Left lung (tissue), 4 donors: ENCODE measurements at regions not wholly inside any gene's neighbourhood (a gene's known extent, or its start where the extent isn't known, plus 50 kb on each side); places are given as distances from the start of the nearest gene placed in this dataset.

Experiments used
- ATAC-seq: fragments of 200-7000 bp; cut with Tn5 transposase; one replicate; pipeline ENCODE4 v1.9.1; 2020; ENCODE audit warnings: moderate library complexity
- DNase-seq, 4 donors: peaks; one replicate each; pipeline ENCODE4 v3.0.0-alpha.2; 2013 to 2020
- H3K27ac ChIP-seq, 2 donors: fragments of 200-600 bp; sonication (generic) in 1 of 2; one replicate each; pipeline versions ENCODE4 v1.5.0 to v1.8.0; 2020 to 2021
- H3K27me3 ChIP-seq, 2 donors: fragments of 200-600 bp; sonication (generic) in 1 of 2; one replicate each; pipeline versions ENCODE4 v1.5.0 to v1.8.0; 2020 to 2021
- H3K36me3 ChIP-seq, 2 donors: fragments of 200-600 bp; sonication (generic) in 1 of 2; one replicate each; pipeline versions ENCODE4 v1.5.0 to v1.8.0; 2020 to 2021
- H3K4me1 ChIP-seq, 2 donors: fragments of 200-600 bp; one replicate each; pipeline ENCODE4 v1.8.0; 2021
- H3K4me3 ChIP-seq, 2 donors: fragments of 200-600 bp; sonication (generic) in 1 of 2; one replicate each; pipeline versions ENCODE4 v1.5.0 to v1.8.0; 2020 to 2021; ENCODE audit warnings: mild to moderate bottlenecking in 1 of 2
- H3K9me3 ChIP-seq, 2 donors: fragments of 200-600 bp; sonication (generic) in 1 of 2; one replicate each; pipeline versions ENCODE4 v1.5.0 to v1.8.0; 2020 to 2021
- intact Hi-C, 2 donors: fragments of 100-400 bp; cut with DNase I; formaldehyde crosslinking; loops; one replicate each; pipeline versions ENCODE4 v1.11.2 to v1.14.2; 2022
- TF ChIP-seq, protein P1 (sequence below), 2 donors: fragments of 200-600 bp; sonication (generic) in 1 of 2; IDR thresholded peaks; one replicate each; pipeline versions ENCODE4 v1.5.0 to v1.8.0; 2021; ENCODE audit warnings: antibody characterized with exemption in 2 of 2
- donor health status: DM: no; HTN: yes; CAD: no.
- donor health status: DM: no; HTN: no; CAD: no.

DNA sequence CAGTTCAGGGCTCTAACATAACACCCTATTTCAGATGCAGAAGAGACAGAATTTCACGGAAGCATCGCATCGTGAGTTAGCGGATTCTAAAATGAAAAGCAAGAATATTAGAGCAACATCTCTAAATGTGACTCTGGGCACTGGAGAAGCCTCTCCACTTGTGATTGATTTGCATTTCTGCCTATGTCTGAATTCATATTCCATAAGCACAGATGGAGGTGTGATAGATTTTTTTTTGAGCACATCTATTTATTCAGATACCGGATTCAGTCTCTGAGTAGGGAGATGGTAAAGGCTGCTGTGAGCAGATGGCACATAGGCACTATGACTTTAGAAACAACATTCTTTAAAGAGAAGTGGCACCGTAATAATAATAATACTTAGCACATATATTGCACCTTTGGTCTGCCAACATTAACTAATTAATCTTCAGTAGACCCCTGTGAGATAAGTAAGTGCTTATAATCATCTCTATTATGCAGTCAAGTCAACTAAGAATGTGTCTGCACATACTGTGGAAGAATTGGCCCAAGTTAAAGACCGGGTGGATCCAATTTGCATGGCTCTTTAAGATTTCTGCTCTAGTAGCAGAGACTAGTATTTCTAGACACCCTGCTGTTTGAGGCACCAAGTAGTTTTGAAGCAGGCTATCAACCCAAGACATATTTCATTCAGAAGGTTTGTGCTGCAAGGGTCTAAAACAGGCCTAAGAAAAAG, 685.0 kb downstream of the CETN3 start:
- H3K4me3 ChIP-seq: no peak overlapping the region
- H3K27me3 ChIP-seq: no peaks in the 10 kb centered on the region
- no peaks in the 10 kb centered on the region for H3K9me3 ChIP-seq
- no peak overlapping the region for H3K27ac ChIP-seq
- H3K4me1 ChIP-seq: no peaks in the 10 kb centered on the region
- TF ChIP-seq, protein P1, sequence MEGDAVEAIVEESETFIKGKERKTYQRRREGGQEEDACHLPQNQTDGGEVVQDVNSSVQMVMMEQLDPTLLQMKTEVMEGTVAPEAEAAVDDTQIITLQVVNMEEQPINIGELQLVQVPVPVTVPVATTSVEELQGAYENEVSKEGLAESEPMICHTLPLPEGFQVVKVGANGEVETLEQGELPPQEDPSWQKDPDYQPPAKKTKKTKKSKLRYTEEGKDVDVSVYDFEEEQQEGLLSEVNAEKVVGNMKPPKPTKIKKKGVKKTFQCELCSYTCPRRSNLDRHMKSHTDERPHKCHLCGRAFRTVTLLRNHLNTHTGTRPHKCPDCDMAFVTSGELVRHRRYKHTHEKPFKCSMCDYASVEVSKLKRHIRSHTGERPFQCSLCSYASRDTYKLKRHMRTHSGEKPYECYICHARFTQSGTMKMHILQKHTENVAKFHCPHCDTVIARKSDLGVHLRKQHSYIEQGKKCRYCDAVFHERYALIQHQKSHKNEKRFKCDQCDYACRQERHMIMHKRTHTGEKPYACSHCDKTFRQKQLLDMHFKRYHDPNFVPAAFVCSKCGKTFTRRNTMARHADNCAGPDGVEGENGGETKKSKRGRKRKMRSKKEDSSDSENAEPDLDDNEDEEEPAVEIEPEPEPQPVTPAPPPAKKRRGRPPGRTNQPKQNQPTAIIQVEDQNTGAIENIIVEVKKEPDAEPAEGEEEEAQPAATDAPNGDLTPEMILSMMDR (IDR thresholded peaks at IDR 0.05): no peak
- DNase-seq (no peak), ATAC-seq (no peak)
- intact Hi-C loops: no loop called here
- H3K36me3 ChIP-seq: no peaks in the 10 kb centered on the region

DNA sequence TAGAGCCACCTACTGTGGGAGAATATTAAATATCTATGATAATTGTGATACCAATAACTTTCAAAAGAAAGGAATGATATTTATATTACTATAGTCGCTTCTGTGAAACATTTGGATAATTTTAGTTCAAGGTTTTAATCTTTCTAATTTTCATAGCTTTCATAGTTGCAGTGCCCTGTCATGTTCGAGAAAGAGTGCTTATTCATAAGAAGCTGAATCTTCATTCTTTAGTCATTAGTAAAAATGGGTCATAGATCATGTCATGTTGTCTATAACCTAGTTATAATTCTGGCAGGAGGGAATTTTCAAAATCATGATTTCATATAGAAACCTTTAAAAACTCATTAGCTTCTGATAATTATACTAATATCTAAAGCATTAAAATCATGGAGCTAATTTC, 685.6 kb downstream of the CETN3 start:
- DNase-seq: no peak
- Histone ChIP-seq H3K4me1 (no peaks in the 10 kb centered on the region), H3K4me3 (no peak overlapping the region), H3K27ac (no peak overlapping the region), H3K36me3 (no peaks in the 10 kb centered on the region), H3K9me3 (no peaks in the 10 kb centered on the region), H3K27me3 (no peaks in the 10 kb centered on the region)
- intact Hi-C loops: no loop called here
- ATAC-seq: no peak
- TF ChIP-seq, protein P1 (IDR thresholded peaks at IDR 0.05): no peak

DNA sequence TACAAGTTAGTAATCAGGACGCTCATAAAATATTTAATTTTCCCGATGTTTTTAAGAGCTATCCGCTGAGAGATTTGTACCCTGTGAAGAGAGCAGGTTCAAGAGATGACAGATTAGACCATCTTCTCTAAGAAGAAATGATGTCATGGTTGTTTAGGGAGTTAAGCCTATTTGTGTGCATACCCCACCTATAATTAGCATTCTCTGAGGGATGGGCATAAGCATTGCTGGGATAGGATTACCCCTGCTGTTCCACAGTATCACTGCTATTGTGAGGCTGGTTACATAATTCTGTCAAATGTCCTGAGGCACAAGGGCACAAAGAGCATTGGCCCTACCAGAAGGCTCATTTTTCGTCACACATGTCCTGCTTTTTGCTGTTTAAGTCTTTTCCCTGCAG, 687.0 kb downstream of the CETN3 start:
- H3K27ac ChIP-seq: no peak overlapping the region
- TF ChIP-seq, protein P1 (IDR thresholded peaks at IDR 0.05): no peak
- no peaks in the 10 kb centered on the region for H3K27me3 ChIP-seq
- no peaks in the 10 kb centered on the region for H3K9me3 ChIP-seq
- DNase-seq (no peak), ATAC-seq (no peak)
- intact Hi-C loops: no loop called here
- H3K4me3 ChIP-seq: no peak overlapping the region
- no peaks in the 10 kb centered on the region for H3K36me3 ChIP-seq
- H3K4me1 ChIP-seq: no peaks in the 10 kb centered on the region

DNA sequence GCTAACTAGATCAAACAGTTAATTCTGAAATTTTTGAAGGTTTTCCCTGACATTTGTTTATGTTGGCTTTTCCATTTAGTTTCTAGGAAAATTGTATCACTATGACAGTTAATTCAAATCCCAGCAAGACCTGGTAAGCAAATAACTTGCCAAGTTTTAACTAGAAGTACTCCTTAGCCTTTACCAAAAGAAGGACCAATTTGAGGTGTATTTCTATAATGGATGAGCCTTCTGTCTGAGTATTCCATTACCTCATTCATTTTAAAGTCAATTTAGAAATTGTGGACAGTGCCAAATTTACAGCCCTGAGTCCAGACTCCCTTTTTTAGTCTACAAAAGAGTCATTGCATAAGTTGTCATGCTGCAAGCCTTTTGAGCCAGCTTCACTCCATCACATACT, 687.6 kb downstream of the CETN3 start:
- Histone ChIP-seq H3K9me3 (no peaks in the 10 kb centered on the region), H3K27ac (no peak overlapping the region), H3K27me3 (no peaks in the 10 kb centered on the region), H3K4me3 (no peak overlapping the region), H3K4me1 (no peaks in the 10 kb centered on the region), H3K36me3 (no peaks in the 10 kb centered on the region)
- TF ChIP-seq, protein P1 (IDR thresholded peaks at IDR 0.05): no peak
- no peak for ATAC-seq
- intact Hi-C loops: no loop called here
- DNase-seq: no peak

DNA sequence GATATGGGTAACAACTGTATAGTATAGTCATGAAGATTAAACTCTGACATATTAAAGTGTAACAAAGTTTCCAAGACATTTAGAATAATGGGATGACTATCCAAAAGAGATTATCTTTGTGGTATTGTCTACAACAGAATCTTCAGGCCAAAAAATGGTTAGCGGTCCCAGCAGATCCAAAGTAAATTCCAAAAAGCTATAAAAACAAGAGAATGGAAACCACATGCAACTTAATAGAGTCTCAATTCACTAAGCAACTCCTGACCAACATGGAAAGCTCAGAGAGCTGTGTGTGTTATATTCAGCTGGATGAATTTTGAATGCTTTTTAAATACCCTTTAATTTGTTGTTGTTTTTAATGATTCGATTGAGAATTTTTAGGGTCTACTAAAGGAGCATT, 688.2 kb downstream of the CETN3 start:
- intact Hi-C loops: no loop called here
- H3K4me1 ChIP-seq: no peaks in the 10 kb centered on the region
- TF ChIP-seq, protein P1 (IDR thresholded peaks at IDR 0.05): no peak
- ATAC-seq (no peak), DNase-seq (no peak)
- no peaks in the 10 kb centered on the region for H3K9me3 ChIP-seq
- H3K36me3 ChIP-seq: no peaks in the 10 kb centered on the region
- H3K27ac ChIP-seq: no peak overlapping the region
- no peak overlapping the region for H3K4me3 ChIP-seq
- H3K27me3 ChIP-seq: no peaks in the 10 kb centered on the region
